NCI-H510A (cell line): ENCODE measurements at regions not wholly inside any gene's neighbourhood (a gene's known extent, or its start where the extent isn't known, plus 50 kb on each side); places are given as distances from the start of the nearest gene placed in this dataset.

ENCODE experiments used
- DNase-seq: peaks from one replicate; lab custom pipeline; 2025; lab: John Stamatoyannopoulos, UW

DNA sequence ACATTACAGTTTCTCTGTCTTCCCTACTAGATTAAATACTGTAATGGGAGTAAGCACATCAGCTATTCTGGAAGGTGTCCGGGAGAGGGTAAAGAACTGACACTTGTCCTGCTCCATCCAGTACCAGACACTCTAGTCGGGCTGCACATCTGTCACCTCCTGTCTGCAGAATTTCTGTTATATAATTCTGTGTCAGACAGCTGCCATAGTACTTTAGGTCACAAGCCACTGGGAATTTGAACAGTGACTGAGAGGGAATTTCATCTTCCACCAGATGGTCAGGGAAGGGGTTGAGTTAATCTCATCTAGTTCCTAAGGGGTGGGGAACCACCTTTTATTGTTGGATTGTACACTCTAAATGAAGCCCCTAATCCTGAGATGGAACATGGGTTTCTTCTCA is 58.6 kb upstream of the NUDT7 start:
- DNase-seq, result no peak

GRCh38 chr16:77666771-77667170 is 55.5 kb upstream of the NUDT7 start:
- DNase-seq, result no peak

DNA sequence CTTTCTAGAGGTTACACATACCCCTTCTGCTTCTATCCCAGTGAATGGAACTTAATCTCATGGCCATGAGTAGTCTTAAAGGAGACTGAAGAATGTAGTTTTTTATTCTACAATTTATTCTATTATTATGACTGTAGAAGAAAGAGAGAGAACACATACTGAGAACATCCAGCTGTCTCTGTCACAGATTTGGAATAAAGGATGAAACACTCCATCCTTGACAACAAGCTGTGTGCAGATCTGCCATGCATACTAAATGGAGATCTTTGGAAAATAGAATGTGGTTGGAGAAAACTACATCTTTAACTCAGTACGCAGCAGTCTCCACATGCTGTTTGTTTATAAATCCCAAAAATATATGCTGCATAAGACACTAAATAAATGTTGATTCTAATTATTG is 54.1 kb upstream of the NUDT7 start:
- DNase-seq, result no peak

DNA sequence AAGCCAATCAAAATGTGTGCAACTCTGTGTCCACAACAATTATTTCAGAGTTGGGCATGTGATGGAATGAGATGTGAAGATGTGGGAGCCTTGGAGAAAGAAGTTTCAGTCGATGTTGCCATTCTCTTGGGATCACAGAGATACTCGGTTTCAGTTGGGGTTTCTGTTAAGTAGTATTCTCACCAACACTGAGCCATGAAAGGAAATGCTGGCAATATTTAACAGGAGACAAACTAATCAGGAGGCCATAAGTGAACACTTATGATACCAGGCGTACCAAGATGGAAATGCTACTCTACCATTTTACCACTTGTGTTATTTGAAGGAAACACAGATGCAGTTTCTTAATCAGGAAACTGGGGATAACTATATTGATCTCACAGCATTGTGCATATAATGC is 53.3 kb upstream of the NUDT7 start:
- DNase-seq, result no peak
